Stimulated activated CD4-positive, alpha-beta T cell treated with anti-CD3 and anti-CD28 coated beads, Interleukin-12 subunit alpha, Interleukin-12 subunit beta, amount 100 ng/mL, for 48 hours (primary cell): ENCODE measurements at regions not wholly inside any gene's neighbourhood (a gene's known extent, or its start where the extent isn't known, plus 50 kb on each side); places are given as distances from the start of the nearest gene placed in this dataset.
"Not testable (repeated sequence)": the region's sequence is repeated elsewhere in the genome, so short reads cannot be mapped to it uniquely, and the experiment has no call there.

Experiments
- DNase-seq, 3 donors: peaks; one replicate each; pipeline ENCODE4 v3.0.0-alpha.2; 2020; ENCODE audit warnings: low read depth in 2 of 3, low spot score in 1 of 3

DNA sequence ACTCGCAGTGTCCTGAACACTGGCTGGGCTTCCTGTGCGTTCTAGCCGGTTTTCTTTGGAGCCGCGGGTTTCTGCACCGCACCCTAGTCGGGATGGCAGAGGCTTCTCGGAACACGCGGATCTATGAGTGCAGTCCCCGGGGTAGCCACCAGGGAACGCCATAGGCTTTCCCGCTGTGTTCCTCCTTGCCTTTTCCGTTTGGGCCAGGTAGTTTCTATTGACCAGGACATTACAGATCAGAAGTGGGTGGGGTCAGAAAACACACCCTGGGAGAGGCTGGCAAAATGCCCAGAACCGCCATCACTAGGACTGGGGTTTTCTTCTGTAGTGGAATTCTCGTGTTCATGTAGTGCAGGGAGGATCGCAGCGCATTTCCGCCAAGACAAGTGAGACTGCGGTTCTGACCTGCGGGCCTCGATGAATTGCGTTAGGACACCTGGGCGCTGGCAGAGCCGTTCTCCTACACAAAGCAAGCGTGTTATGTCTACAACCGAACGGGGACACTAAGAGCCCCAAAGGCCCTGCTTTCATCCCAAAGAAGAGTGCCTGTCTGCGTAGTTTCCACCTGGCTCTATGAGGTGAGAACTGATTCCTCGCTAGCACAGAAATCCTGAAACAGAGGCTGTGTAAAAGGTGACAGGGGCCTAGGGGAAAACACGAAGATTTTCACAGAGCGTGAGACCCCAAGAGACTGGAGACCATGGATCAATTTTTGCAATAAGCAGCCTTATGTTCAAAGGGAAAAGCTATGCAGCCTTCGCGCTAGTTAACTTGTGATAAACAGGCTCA lies 121.5 kb downstream of the PPIAL4G start:
- DNase-seq = peak in 2 of 3 donors; percentile 31 to 53

DNA sequence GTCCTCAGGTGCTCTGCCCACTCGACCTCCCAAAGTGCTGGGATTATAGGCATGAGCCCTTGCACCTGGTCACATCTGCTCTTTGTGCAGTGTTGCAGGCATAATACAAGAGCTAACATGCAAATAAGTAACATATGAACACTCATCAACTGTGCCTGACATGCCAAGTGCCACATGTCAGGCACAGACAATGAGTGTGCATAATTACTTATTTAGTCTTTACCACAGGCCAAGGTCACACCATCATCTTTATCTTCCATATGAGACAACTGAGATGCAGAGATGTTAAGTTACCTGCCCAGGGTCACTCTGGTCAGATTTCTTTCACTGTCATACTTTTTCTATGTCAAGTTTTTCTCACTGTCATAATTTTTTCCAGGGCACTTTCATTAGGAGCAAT lies 126.1 kb downstream of the PPIAL4G start:
- DNase-seq = no peak

DNA sequence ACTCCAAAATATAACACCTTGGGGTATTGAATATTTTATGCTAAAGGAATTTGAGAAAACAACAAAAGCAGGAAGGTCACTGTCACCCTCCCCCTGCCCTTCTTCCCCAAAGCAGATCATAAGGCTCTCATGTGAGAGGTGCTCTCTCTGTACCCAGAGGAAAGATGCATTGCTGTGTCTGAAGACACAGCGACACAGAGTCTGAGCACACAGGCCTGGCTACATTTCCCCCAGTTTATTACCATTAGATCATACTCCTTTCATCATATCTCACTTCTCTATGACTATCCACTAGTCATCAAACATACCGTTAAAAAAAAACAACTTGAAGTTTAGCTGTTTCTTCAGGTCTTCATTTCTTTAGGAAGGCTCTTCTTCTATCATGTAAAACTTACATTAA lies 127.1 kb downstream of the PPIAL4G start:
- DNase-seq = no peak

DNA sequence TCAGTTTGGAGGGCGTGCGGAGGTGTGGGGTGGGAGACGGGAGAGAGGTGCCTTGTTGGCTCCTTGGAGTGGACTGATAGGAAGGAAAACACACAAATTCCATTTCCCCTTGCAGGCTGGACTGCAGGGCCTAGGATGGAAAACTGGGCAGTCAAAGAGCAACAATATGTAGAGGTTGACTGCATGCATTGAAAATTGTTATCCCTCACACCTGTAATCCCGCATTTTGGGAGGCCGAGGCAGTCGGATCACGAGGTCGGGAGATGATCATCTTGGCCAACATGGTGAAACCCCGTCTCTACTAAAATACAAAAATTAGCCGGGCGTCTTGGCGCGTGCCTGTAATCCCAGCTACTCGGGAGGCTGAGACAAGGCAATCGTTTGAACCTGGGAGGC lies 128.2 kb downstream of the PPIAL4G start:
- no peak for DNase-seq

DNA sequence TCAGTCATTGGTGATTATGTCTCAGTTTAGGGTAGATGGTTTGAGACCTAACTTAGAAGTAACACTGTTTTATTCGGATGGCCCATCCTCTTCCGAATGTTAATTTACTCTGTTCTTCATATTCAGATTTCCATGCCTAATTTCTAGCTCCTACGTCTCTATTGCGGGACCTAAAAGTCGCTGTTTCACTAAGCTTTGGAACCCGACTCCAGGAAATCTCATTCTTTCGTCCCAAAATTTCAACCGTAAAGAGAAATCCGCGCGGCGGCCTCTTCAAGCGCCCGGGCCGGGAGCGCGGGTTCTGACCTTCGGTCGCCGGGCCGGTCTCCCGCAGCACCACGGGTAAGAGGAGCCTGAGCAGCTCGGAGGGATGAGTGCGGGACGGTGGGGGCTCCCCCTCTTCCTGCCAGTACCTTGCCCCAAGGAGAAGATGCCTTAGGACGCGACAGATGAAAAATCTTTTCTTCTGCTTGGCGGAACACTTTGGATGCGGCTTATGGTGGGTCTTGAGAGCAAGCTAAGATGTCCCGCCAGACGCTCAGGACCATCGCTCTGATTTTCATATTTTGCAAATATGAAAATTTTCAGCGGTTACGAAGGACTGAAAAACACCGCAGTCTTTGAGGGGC lies 128.7 kb downstream of the PPIAL4G start:
- DNase-seq = no peak

DNA sequence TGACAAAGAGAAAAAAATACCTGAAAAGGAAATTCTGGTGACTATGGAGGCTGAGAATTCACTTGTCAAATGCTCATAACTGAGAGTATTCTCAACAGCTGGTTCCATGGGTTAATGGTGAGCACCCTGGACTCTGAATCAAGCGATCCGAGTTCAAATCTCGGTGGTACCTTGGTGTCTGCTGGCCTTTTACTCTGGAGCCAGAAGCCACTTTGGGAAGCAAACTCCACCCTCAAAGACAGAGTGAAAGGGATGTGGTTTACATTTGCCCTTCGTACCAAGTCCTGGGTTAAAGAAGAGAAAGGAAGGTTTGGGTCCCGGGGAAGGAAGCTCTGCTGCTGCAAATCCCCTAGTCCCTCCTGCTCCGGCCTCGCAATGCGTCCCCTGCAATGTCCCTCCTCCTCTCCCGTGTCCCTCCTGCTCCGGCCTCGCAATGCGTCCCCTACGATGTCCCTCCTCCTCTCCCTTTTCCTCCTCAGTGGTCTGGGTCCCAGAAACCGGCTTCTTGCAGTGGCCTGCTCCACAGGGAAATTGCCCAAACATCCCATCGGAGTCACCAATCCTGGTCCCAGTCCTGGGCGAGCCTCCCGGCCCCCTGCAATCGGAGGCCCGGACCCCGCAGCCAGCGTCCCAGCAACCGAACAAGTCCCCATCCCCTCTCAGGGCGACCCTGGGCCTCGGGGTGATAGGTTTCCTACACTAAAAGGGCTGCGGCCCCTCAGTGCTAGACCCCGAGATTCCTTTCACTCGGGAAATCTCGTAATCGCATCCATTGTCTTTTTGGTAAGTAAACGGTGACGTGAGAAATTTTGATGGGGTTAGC lies 129.4 kb downstream of the PPIAL4G start:
- no peak for DNase-seq

DNA sequence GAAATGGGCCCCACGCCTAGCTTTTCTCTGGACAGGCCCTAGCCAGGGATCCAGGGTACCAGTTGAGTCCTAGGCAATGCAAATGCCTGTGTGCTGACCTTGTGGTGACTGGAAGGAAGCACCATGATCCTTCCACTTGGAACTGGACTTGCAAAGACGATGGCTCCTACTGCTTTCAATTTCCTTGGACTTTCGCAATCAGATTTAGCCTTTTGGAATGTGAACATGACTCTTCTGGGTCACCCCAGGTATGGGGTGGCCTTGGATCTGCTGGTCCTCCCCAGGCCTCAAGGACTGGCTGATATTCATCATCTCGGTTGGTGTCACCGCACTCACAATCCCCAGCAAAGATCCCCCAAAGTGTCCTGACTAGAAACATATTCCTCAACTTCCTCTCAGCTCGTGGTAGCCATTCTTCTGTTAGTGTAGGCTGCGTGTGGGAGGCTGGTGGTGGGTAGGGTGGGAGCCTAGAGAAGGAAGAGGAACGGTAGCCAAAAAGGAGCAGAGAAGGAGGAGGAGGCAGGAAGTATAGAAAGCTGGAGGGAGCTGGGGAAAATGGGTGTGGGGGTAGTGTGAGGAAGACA lies 130.5 kb downstream of the PPIAL4G start:
- DNase-seq = no peak

DNA sequence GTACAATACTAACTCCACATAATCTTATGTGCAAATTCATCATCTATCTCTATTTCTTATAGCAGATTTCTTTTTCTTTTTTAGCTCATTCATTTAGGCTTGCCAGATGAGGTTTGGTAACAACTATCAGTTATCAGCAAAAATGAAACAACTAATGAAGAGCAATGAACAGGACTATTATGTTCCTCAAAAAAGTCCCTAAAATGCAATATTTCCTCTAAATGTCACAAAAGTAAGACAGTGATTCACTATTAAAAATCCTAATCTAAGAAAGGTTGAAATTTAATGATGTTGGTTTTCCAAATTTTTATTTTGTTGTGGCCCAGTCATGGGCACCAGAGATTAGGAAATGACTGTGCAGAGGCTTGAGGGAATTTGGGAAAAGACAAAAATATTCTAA lies 135.3 kb downstream of the PPIAL4G start:
- no peak for DNase-seq

DNA sequence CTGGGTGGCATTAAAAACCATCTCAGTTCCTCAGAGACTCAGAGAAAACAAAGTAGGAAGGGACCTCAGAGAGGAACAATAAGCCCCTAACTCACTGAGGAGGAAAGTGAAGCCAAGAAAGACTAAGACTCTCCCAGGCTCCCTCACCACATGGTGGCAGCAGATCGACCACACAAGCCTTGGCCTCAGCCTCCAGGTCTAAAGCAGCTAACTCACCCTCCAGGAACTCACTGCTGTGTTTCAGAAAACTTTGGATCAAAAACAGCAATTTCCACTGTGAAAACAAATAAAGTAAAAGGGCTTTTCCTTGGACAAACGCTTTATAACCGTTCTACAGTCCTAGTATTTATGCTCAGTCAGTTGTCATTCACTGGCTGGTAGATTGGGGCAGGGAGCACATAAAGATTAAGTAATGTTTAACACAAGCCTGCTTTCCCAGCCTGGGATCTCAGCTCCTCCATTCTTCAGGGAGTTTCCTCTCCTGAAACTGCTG lies 137.4 kb downstream of the PPIAL4G start:
- not testable (repeated sequence) for DNase-seq

DNA sequence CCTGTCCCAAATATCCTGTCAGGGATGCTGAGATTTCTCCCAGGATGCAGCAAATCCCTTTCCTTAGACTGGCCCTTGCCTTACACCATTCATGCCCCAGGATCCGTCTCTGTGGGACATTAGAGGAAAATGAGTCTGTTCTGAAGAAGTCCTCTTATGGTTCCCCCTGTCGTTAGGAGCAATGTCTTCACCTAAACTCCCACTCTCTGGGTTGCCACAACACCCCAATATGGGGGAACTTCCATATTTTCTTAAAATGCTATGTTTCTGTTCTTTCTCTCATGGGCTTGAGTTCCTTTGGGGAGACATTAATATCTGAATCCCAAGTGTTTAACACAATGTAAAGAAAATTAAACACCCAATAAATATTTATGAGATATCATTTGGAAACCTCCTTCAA lies 138.5 kb downstream of the PPIAL4G start:
- not testable (repeated sequence) for DNase-seq

DNA sequence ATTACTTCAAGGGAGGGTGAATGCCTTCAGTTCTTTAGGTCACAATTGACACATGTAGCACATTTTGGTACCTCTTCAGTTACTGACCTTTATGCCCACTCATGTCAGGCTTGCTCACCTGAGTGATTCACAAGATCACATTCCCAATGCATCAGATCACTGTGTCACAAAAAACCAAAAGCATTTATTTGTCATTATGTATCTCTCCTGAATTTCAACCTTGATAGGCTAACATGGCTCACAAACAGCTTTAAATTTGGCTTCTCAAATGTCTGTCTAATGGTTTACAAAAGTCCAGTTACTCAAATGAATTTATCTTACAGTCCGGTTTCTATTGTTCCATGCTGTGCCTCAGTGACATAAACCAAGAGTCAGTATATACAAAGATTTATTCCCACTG lies 141.4 kb downstream of the PPIAL4G start:
- not testable (repeated sequence) for DNase-seq

DNA sequence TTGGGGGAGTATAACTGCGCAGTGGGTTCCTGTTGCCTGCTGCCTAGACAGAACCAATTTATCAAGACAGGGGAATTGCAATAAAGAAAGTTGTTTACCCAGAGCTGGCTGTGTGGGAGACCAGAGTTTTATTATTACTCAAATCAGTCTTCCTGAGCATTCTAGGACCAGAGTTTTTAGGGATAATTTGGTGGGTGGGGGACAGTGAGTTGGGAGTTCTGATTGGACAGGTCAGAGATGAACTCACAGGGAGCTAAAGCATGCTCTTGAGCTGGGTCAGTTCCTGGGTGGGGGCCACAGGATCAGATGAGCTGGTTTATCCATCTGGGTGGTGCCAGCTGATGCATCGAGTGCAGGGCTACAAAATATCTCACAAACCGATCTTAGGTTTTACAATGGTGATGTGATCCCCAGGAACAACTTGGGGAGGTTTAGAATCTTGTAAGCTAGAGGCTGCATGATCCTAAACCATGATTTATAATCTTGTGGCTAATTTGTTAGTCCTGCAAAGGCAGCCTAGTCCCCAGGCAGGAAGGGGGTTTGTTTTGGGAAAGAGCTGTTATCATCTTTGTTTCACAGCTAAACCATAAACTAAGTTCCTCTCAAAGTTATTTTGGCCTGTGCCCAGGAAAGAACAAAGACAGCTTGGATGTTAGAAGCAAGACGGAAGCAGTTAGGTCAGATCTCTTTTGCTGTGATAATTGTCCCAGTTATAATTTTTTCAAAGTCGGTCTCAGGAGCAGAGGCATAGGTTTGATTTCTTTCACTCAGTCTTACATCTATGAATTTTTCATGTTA lies 146.8 kb downstream of the PPIAL4G start:
- not testable (repeated sequence) for DNase-seq

DNA sequence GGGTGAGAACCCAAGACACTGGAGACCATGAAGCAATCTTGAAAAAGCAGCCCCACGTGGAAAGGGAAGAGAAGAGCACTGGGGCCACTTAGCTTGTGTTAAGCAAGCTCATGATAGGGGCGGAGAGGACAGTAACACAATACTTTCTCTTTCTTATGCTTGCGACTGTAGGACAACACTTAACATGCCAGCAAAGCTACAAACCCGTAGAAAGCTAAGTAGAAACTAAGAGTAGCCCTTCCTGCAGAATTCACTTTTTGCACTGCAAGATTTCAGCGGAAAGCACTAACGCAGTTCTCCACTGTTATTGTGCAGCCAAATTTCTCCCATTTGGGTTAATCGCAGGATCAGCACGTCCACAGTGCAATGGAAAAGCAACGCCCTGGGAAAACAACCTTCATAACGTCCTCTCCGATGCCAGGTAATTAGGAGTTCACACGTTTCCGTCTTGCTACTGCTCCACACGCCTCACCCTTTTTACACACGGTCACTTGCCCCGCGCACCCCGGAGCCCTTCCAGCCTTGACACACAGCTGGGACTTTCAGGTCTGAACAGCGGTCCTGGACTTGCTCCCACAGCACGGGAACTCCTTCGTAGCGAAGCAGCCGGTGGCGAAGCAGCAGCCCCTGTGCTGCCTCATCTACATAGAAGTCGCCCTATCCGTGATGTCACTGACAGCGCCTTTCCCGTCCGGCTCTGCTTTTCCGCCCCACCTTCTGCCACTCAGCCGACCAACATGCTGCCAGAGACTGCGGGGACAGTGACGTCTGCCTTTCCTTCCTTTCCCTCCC lies 148.6 kb downstream of the PPIAL4G start:
- peak; percentile 70 to 81 (median 77) for DNase-seq

DNA sequence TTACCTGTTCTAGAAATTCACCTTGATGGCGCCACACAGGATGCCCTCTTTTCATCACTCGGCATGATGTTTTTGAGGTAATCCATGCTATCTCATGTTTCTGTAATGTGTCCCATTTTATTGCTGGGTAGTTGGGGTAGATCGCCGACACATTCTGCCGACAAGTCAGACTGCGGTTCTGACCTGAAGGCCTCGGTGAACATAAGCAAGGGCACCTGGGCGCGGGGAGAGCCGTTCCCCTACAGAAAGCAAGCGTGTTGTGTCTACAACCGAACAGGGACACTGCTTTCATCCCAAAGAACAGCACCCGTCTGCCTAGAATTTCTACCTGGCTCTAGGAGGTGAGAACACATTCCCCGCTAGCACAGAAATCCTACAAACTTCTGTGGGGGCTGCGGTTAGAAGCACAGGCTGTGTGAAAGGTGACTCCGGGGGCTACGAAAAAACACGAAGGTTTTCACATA lies 149.2 kb downstream of the PPIAL4G start:
- no peak for DNase-seq

DNA sequence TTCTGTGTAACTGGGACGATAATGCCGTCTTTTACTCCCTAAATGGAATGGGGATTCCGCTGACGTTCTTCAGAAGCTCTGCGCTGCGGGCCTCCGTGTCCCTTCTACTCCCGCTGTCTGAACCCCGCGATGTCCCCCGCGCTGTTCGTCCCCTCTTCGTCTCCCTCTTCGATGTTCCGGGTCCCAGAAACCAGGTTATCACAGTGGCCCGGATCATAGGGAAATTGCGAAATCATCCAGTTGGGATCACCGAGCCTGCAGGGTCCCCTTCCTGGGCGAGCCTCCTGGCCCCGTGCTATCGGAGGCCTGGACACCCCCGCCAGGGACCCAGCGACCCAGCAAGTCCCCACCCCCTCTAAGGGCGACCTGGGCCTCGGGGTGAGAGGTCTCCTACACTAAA lies 154.2 kb downstream of the PPIAL4G start:
- DNase-seq = no peak

DNA sequence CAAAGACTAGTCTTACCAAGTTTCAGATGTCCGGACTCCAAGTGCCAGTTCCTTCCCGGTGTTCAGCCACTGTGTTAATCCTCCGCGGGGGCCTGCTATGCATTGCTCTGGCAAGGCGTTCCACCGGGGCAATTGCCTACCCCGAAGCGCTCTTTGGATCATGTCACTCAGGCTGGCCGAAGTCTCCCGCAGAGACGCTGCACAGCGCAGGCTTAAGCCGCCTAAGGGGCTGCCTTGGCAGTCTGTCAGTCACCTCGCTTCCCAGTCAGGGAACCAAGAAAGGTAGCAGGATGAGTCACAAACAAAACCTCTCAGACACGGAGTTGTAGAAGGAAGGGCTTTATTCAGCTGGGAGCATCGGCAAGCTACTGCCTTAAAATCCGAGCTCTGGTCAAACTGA lies 158.1 kb downstream of the PPIAL4G start:
- DNase-seq = not testable (repeated sequence)

DNA sequence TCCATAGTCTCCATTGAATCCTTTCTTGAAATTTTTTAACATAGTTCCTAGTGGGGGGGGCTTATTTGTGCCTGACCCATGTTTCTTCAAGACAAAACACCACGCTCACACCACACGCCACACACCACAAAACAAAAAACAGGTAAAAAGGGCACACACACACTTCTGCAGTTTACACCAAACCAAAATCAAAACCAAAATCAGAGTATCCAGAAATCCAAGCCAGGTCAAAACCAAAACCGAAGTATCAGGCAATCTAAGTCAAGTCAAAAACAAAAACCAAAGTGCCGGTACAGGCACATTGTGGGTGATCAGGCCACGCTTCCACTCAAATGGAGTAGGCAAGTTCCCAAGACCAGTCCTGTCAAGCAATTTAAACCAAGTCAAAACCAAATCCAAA lies 158.6 kb downstream of the PPIAL4G start:
- DNase-seq = not testable (repeated sequence)

DNA sequence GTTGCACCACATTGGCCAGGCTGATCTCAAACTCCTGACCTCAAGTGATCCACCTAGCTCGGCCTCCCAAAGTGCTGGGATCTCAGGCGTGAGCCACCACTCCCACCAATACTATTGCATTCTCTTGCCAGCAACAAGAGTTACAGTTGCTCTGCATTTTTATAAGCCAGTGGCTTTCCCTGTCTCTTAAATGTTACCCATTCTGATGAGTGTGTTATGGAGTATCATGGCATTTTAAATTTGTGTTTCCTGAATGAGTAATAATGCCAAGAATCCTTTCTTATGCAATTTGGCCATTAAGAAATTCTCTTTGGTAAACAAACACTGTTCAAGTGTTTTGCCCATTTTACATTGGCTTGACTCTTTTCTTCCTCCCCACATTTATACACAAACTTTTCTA lies 163.0 kb downstream of the PPIAL4G start:
- DNase-seq = not testable (repeated sequence)

DNA sequence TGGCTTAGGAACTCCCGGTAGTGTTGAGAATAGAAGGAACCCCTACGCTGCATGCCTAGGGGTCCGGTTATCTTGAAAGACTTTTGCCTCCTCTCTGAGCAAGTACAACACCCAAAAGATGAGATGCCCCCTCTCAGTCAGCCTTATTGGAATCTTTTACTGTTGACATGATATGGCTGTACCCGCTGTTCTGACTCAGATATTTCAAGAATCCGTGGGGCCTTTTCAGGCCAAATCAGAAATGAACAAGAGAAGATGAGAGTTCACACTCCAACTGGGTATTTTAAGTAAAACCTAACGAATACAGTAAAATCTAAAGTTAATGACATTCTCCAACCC lies 164.2 kb downstream of the PPIAL4G start:
- no peak for DNase-seq
